ENCODE measurements at regions not wholly inside any gene's neighbourhood (a gene's known extent, or its start where the extent isn't known, plus 50 kb on each side); places are given as distances from the start of the nearest gene placed in this dataset.

DNA sequence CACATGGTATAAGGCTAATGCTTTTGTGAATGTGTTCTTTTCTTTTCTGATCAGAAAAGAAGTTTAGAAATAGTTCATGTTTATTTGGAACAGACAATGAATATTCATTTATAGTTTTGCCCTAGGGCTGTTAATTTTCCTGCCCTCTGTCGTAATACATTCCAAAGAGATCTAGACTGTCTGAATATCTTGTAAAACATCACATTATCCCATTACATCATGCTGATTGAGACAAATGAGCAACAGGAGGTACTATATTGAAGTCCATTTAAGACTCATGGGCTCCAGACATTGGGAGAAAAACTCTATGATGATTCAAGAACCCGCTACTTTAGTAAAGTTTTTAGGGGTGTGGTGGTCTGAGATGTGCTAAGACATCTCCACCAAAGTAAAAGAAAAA lies 121.2 kb upstream of the MAP1B start:
- no peak overlapping the region for H3K4me3 Mint-ChIP-seq
- H3K4me1 Mint-ChIP-seq: no peaks in the 10 kb centered on the region

GRCh38 chr5:71988808-71989207 lies 118.5 kb upstream of the MAP1B start:
- Mint-ChIP-seq H3K36me3 (no peaks in the 10 kb centered on the region), H3K27ac (no peak overlapping the region), H3K9me3 (no peaks in the 10 kb centered on the region), H3K4me3 (no peak overlapping the region), H3K27me3 (peaks cover 4% of the 10 kb centered on the region), H3K4me1 (no peaks in the 10 kb centered on the region)

More for the DNA sequence above, 121.2 kb upstream of the MAP1B start:
- no peaks in the 10 kb centered on the region for H3K36me3 Mint-ChIP-seq
- peaks cover 1 to 14% (median 8%) of the 10 kb centered on the region in 3 donors for H3K9me3 Mint-ChIP-seq
- H3K27me3 Mint-ChIP-seq: peaks cover 4% of the 10 kb centered on the region
- no peak overlapping the region for H3K27ac Mint-ChIP-seq

DNA sequence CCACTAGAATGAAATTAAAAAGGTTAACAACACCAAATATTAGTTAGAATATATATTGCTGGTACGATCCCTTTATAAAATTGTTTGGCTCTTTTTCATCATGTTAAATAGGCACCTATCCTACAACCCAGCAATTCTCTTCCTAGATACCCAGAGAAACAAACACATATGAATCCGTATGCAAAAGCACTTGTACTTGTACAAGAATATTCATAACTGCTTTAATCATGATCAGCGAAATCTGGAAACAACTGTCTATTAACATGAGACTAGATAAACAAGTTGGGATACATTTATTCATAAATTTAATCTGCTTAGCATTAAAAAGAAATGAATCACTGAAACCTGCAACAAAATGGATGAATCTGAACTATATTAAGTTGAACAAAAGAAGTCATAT lies 113.7 kb upstream of the MAP1B start:
- Mint-ChIP-seq H3K36me3 (no peaks in the 10 kb centered on the region), H3K4me3 (no peak overlapping the region), H3K27ac (no peak overlapping the region)

GRCh38 chr5:71996789-71997188 lies 110.5 kb upstream of the MAP1B start:
- Mint-ChIP-seq H3K36me3 (no peaks in the 10 kb centered on the region), H3K4me3 (no peak overlapping the region), H3K27ac (no peak overlapping the region), H3K4me1 (no peaks in the 10 kb centered on the region), H3K27me3 (peaks cover 3% of the 10 kb centered on the region), H3K9me3 (no peaks in the 10 kb centered on the region)

More for the DNA sequence above, 113.7 kb upstream of the MAP1B start:
- Mint-ChIP-seq H3K27me3 (peaks cover 5% of the 10 kb centered on the region), H3K4me1 (no peaks in the 10 kb centered on the region), H3K9me3 (no peaks in the 10 kb centered on the region)

- Mint-ChIP-seq H3K27me3 (peaks cover 4% of the 10 kb centered on the region), H3K9me3 (no peaks in the 10 kb centered on the region), H3K27ac (no peak overlapping the region), H3K36me3 (no peaks in the 10 kb centered on the region), H3K4me3 (no peak overlapping the region), H3K4me1 (no peaks in the 10 kb centered on the region)
Observed at GRCh38 chr5:71998746-71999145, 108.5 kb upstream of the MAP1B start.

- H3K27ac Mint-ChIP-seq: no peak overlapping the region
- peak overlapping the region in 1 of 4 donors; percentile 25 for H3K4me3 Mint-ChIP-seq
- H3K9me3 Mint-ChIP-seq: no peaks in the 10 kb centered on the region
- peaks cover 3% of the 10 kb centered on the region for H3K27me3 Mint-ChIP-seq
- no peaks in the 10 kb centered on the region for H3K36me3 Mint-ChIP-seq
- H3K4me1 Mint-ChIP-seq: no peaks in the 10 kb centered on the region
Observed at GRCh38 chr5:72000707-72001106, 106.6 kb upstream of the MAP1B start.

GRCh38 chr5:72005671-72006070 lies 101.6 kb upstream of the MAP1B start:
- Mint-ChIP-seq H3K4me3 (no peak overlapping the region), H3K27me3 (peaks cover 6% of the 10 kb centered on the region), H3K36me3 (no peaks in the 10 kb centered on the region), H3K4me1 (no peaks in the 10 kb centered on the region), H3K27ac (no peak overlapping the region), H3K9me3 (no peaks in the 10 kb centered on the region)

DNA sequence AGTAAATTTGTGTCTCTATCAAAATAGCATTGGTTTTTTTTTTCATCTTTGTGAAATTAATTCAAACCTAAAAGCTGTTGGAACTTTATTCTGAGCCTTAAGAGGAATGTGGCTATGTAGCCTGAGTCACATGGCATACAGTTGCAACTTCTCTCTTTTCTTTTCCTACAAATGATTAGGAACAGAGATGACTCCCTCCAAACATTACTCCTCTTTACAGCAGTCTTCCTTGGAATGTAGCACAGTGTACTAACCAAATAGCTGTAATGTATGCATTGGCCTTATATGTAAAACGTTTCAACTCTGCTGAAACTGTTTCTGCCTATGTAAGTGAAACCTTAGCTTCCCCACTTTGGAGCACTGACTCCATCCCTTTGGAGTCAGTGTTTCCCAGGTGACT lies 100.9 kb upstream of the MAP1B start:
- no peaks in the 10 kb centered on the region for H3K36me3 Mint-ChIP-seq
- H3K27me3 Mint-ChIP-seq: peaks cover 7% of the 10 kb centered on the region
- H3K4me1 Mint-ChIP-seq: no peaks in the 10 kb centered on the region
- no peaks in the 10 kb centered on the region for H3K9me3 Mint-ChIP-seq
- H3K27ac Mint-ChIP-seq: no peak overlapping the region
- no peak overlapping the region for H3K4me3 Mint-ChIP-seq

- Mint-ChIP-seq H3K9me3 (no peaks in the 10 kb centered on the region), H3K4me1 (no peaks in the 10 kb centered on the region), H3K27me3 (peaks cover 5% of the 10 kb centered on the region), H3K27ac (no peak overlapping the region), H3K4me3 (no peak overlapping the region), H3K36me3 (no peaks in the 10 kb centered on the region)
Observed at GRCh38 chr5:72007336-72008111, 99.8 kb upstream of the MAP1B start.

DNA sequence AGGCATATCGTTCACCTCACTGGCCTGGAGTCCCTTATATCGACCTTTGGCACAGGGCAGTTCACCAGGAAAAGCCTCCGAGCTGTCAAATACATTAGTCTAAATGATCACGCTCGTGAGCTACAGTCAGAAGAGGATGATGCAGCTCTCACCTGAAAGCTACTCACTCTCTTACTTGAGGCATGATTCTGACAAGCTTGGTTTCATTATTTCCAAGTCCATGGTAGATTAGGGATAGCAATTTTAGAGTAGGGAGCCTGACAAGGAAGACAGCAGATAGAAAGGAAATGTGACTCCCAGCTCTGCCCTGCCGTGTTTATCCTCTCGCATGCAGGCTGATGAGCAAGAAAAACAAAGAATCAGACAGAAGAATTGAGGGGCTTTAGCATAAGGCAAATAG lies 98.0 kb upstream of the MAP1B start:
- Mint-ChIP-seq H3K4me3 (no peak overlapping the region), H3K36me3 (no peaks in the 10 kb centered on the region), H3K27me3 (peaks cover 12% of the 10 kb centered on the region), H3K4me1 (no peaks in the 10 kb centered on the region), H3K27ac (no peak overlapping the region), H3K9me3 (no peaks in the 10 kb centered on the region)

- Mint-ChIP-seq H3K4me3 (no peak overlapping the region), H3K27ac (no peak overlapping the region), H3K27me3 (peaks cover 16% of the 10 kb centered on the region), H3K9me3 (no peaks in the 10 kb centered on the region), H3K4me1 (no peaks in the 10 kb centered on the region), H3K36me3 (no peaks in the 10 kb centered on the region)
Observed at GRCh38 chr5:72010430-72010829, 96.8 kb upstream of the MAP1B start.

DNA sequence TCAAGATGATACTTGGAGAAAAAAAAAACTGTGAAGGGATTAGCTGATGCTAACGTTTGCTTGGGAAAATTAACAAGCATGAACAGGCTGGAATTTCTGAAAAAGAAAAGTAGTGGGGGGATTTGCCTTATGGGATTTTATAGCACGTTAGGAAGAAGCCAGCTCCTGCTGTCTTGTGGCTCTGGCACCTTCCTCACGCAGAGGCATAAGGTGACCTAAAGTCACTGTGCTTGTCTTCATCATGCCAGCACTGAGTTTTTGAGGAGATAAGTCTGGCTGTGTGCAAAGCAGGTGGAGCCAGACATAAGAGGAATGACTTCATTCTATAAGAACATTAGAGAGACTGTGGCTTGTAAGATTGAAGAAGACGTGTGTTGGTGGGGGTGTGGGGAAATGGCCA lies 94.4 kb upstream of the MAP1B start:
- no peaks in the 10 kb centered on the region for H3K36me3 Mint-ChIP-seq
- no peak overlapping the region for H3K27ac Mint-ChIP-seq
- H3K27me3 Mint-ChIP-seq: peaks cover 16% of the 10 kb centered on the region
- H3K9me3 Mint-ChIP-seq: no peaks in the 10 kb centered on the region
- no peak overlapping the region for H3K4me3 Mint-ChIP-seq
- no peaks in the 10 kb centered on the region for H3K4me1 Mint-ChIP-seq

DNA sequence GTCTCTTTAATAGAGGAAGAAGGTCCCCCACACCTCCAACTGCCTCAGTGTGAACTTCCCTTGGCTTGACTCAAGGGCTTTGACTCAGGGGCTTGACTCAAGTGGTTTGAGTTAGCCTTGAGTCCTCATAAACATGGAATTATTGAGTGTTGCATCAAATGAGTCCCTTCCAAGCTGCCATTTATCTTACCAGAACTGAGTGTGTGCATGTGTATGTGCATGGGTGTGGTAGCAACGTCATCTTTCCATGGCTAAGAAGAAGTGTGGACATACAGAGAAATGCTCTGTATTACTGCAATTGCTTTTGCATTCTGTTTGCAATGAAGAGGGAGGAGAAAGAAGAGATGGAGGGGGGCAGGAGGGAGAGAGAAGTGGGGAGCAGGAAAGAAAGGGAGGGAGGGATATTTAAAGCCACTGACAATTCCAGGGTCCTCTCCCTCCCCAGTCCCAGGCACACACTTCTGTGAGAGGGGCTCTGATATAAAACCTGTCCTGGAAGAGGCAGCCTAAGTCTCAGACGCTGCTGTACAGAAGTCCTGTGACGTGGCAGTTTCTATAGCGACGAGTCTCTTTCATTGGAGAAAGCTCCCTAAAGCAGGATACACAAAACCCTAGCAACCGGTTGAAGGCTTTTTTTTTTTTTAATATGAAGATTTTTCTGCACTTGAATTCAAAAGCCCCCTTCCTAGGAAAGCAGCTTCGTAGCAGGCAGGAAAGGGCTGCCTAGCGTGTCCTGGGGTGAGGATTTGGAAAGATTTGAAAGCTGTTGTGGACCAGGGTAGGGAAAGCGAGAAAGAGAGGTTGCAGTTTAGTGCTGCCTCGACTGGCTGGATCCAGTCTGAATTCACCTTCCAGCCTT lies 93.3 kb upstream of the MAP1B start:
- H3K4me3 Mint-ChIP-seq: no peak overlapping the region
- H3K9me3 Mint-ChIP-seq: no peaks in the 10 kb centered on the region
- peaks cover 18% of the 10 kb centered on the region for H3K27me3 Mint-ChIP-seq
- no peaks in the 10 kb centered on the region for H3K36me3 Mint-ChIP-seq
- H3K4me1 Mint-ChIP-seq: peaks cover 0 to 3% (median 0%) of the 10 kb centered on the region in 3 donors
- H3K27ac Mint-ChIP-seq: no peak overlapping the region

- H3K4me3 Mint-ChIP-seq: no peak overlapping the region
- H3K4me1 Mint-ChIP-seq: peaks cover 0 to 3% (median 0%) of the 10 kb centered on the region in 3 donors
- H3K27ac Mint-ChIP-seq: no peak overlapping the region
- no peaks in the 10 kb centered on the region for H3K36me3 Mint-ChIP-seq
- peaks cover 18% of the 10 kb centered on the region for H3K27me3 Mint-ChIP-seq
- H3K9me3 Mint-ChIP-seq: no peaks in the 10 kb centered on the region
Observed at GRCh38 chr5:72015103-72015548, 92.1 kb upstream of the MAP1B start.

- H3K4me1 Mint-ChIP-seq: peaks cover 0 to 3% (median 0%) of the 10 kb centered on the region in 3 donors
- peak overlapping the region in 1 of 3 donors; percentile 48 for H3K27ac Mint-ChIP-seq
- H3K36me3 Mint-ChIP-seq: no peaks in the 10 kb centered on the region
- H3K4me3 Mint-ChIP-seq: no peak overlapping the region
- peaks cover 13% of the 10 kb centered on the region for H3K27me3 Mint-ChIP-seq
- no peaks in the 10 kb centered on the region for H3K9me3 Mint-ChIP-seq
Observed at GRCh38 chr5:72018143-72018803, 89.0 kb upstream of the MAP1B start.
